WTC11 (cell line): ENCODE measurements at regions not wholly inside any gene's neighbourhood (a gene's known extent, or its start where the extent isn't known, plus 50 kb on each side); places are given as distances from the start of the nearest gene placed in this dataset.

Source experiments
- ATAC-seq: fragments of 200-7000 bp; cut with Tn5 transposase; 2 replicates; pipeline ENCODE4 v1.10.0; 2021; ENCODE audit warnings: mild to moderate bottlenecking, moderate library complexity
- CTCF ChIA-PET: fragments of 300-600 bp; sonication (Branson Sonifier 250); formaldehyde crosslinking; loops from one replicate; lab custom pipeline; 2021; ENCODE audit warnings: antibody characterized with exemption; lab: Charles Lee
- POLR2A ChIA-PET: fragments of 350-600 bp; sonication (Branson Sonifier 250); formaldehyde crosslinking; loops from one replicate; lab custom pipeline; 2021; ENCODE audit warnings: antibody characterized with exemption; lab: Charles Lee
- DNase-seq: peaks from one replicate; pipeline ENCODE4 v3.0.0; 2021; ENCODE audit warnings: low spot score
- H3K27ac Mint-ChIP-seq: 2 replicates; pipeline ENCODE4 v1.8.0; 2021; ENCODE audit warnings: mixed read lengths
- H3K27me3 Mint-ChIP-seq: 2 replicates; pipeline ENCODE4 v1.8.0; 2021; ENCODE audit warnings: low read depth, mild to moderate bottlenecking, moderate library complexity, mixed read lengths
- H3K36me3 Mint-ChIP-seq: 2 replicates; pipeline ENCODE4 v1.8.0; 2021; ENCODE audit warnings: mixed read lengths
- H3K4me1 Mint-ChIP-seq: 2 replicates; pipeline ENCODE4 v1.8.0; 2022; ENCODE audit warnings: mixed read lengths
- H3K4me3 Mint-ChIP-seq: 2 replicates; pipeline ENCODE4 v1.8.0; 2021; ENCODE audit warnings: mild to moderate bottlenecking, moderate library complexity, mixed read lengths
- H3K9me3 Mint-ChIP-seq: 2 replicates; pipeline ENCODE4 v1.8.0; 2021; ENCODE audit warnings: mixed read lengths
- FOXP1 ChIP-seq: sonication (generic); formaldehyde crosslinking; IDR thresholded peaks from 2 replicates; pipeline ENCODE4 v1.8.0; 2022; ENCODE audit warnings: missing genetic modification reagents, mild to moderate bottlenecking, moderate library complexity, borderline replicate concordance
- GRHL2 ChIP-seq: fragments of 250-450 bp; sonication (Bioruptor Pico); IDR thresholded peaks from 2 replicates; pipeline ENCODE4 v1.8.0; 2022; ENCODE audit warnings: mild to moderate bottlenecking, moderate library complexity; ENCODE audit not compliant: insufficient replicate concordance, severe bottlenecking
- GTF2I ChIP-seq: fragments of 250-450 bp; sonication (Bioruptor Pico); conservative IDR thresholded peaks from 2 replicates; pipeline ENCODE4 v1.4.0; 2021; ENCODE audit warnings: mild to moderate bottlenecking
- NFYB ChIP-seq: sonication (generic); formaldehyde crosslinking; conservative IDR thresholded peaks from 2 replicates; pipeline ENCODE4 v1.8.0; 2022; ENCODE audit warnings: low read depth, missing genetic modification reagents
- RORB ChIP-seq: fragments of 250-450 bp; sonication (Bioruptor Pico); IDR thresholded peaks from 2 replicates; pipeline ENCODE4 v1.9.0; 2021; ENCODE audit warnings: mild to moderate bottlenecking
- SMAD3 ChIP-seq: sonication (generic); formaldehyde crosslinking; IDR thresholded peaks from 2 replicates; pipeline ENCODE4 v1.8.0; 2022; ENCODE audit warnings: missing genetic modification reagents, mild to moderate bottlenecking, borderline replicate concordance
- SOX15 ChIP-seq: fragments of 250-450 bp; sonication (Bioruptor Pico); IDR thresholded peaks from 2 replicates; pipeline ENCODE4 v1.9.0; 2021; ENCODE audit warnings: mild to moderate bottlenecking
- ZNF263 ChIP-seq: sonication (generic); formaldehyde crosslinking; IDR thresholded peaks from 2 replicates; pipeline ENCODE4 v1.8.1; 2022; ENCODE audit warnings: low read depth, mild to moderate bottlenecking, moderate library complexity, missing genetic modification reagents
- TF ChIP-seq, protein P1 (sequence below): fragments of 250-450 bp; sonication (Bioruptor Pico); IDR thresholded peaks from 2 replicates; pipeline ENCODE4 v1.9.0; 2021; ENCODE audit warnings: mild to moderate bottlenecking, borderline replicate concordance
- TF ChIP-seq, protein P2 (sequence below): sonication (generic); formaldehyde crosslinking; IDR thresholded peaks from 2 replicates; pipeline ENCODE4 v1.8.0; 2023; ENCODE audit warnings: mild to moderate bottlenecking, missing genetic modification reagents
- TF ChIP-seq, protein P3 (sequence below): sonication (generic); formaldehyde crosslinking; IDR thresholded peaks from 2 replicates; pipeline ENCODE4 v1.8.0; 2022; ENCODE audit warnings: mild to moderate bottlenecking, missing genetic modification reagents
- TF ChIP-seq, protein P4 (sequence below): fragments of 250-450 bp; sonication (Bioruptor Pico); conservative IDR thresholded peaks from 2 replicates; pipeline ENCODE4 v1.9.0; 2021; ENCODE audit warnings: mild to moderate bottlenecking
- TF ChIP-seq, protein P5 (sequence below): fragments of 250-450 bp; sonication (Bioruptor Pico); IDR thresholded peaks from 2 replicates; pipeline ENCODE4 v1.9.0; 2021; ENCODE audit warnings: moderate library complexity, mild to moderate bottlenecking, inconsistent platforms, borderline replicate concordance

DNA sequence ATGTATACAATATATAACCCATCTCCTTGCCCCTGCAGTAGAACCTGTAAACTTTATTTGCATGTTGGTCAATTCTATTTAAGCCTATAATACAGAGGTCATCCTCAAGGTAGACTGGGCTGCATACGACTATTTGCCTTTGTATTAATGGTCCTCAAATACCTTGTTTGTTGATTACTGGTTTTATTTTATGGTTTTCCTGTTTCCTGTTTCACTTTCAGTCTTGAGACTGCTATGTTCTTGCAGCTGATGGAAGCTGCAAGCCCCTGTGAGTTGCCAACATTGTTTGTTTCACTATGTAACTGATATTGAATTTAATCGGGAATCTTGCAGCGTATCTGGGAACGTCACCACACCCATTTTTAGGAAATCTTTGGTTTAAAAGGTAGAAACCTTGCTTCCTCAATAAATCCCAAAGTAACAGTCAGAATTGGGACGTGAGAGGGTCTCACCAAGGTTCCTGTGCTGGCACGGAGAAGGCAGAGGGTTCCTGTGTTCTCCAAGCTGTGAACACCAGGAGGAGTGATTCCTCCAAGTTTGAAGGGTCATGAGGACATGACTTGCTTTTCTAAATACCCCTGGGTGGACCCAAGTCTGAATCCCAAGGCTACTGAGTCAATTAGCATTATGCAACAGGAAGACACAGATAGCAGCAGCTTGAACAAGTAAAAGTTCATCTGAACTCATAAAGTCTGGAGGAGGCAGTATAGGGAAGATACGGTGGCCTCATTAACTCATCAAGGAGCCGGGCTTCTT, 110.6 kb upstream of the PNPLA4 start:
- H3K4me3 Mint-ChIP-seq: no peak overlapping the region
- H3K9me3 Mint-ChIP-seq: no peaks in the 10 kb centered on the region
- ChIA-PET POLR2A (no interaction called here), CTCF (no interaction called here)
- no peaks in the 10 kb centered on the region for H3K27me3 Mint-ChIP-seq
- no peak for DNase-seq
- peak; percentile 30 for ATAC-seq
- H3K36me3 Mint-ChIP-seq: no peaks in the 10 kb centered on the region
- no peak overlapping the region for H3K27ac Mint-ChIP-seq
- H3K4me1 Mint-ChIP-seq: peaks cover 25% of the 10 kb centered on the region
- TF ChIP-seq NFYB (CRISPR knock-in tag) (no peak), GRHL2 (CRISPR knock-in tag) (no peak), FOXP1 (CRISPR knock-in tag) (no peak), ZNF263 (CRISPR knock-in tag) (no peak), SMAD3 (CRISPR knock-in tag) (no peak), RORB (CRISPR knock-in tag) (no peak), GTF2I (no peak), SOX15 (CRISPR knock-in tag) (no peak)
- TF ChIP-seq, protein P1, sequence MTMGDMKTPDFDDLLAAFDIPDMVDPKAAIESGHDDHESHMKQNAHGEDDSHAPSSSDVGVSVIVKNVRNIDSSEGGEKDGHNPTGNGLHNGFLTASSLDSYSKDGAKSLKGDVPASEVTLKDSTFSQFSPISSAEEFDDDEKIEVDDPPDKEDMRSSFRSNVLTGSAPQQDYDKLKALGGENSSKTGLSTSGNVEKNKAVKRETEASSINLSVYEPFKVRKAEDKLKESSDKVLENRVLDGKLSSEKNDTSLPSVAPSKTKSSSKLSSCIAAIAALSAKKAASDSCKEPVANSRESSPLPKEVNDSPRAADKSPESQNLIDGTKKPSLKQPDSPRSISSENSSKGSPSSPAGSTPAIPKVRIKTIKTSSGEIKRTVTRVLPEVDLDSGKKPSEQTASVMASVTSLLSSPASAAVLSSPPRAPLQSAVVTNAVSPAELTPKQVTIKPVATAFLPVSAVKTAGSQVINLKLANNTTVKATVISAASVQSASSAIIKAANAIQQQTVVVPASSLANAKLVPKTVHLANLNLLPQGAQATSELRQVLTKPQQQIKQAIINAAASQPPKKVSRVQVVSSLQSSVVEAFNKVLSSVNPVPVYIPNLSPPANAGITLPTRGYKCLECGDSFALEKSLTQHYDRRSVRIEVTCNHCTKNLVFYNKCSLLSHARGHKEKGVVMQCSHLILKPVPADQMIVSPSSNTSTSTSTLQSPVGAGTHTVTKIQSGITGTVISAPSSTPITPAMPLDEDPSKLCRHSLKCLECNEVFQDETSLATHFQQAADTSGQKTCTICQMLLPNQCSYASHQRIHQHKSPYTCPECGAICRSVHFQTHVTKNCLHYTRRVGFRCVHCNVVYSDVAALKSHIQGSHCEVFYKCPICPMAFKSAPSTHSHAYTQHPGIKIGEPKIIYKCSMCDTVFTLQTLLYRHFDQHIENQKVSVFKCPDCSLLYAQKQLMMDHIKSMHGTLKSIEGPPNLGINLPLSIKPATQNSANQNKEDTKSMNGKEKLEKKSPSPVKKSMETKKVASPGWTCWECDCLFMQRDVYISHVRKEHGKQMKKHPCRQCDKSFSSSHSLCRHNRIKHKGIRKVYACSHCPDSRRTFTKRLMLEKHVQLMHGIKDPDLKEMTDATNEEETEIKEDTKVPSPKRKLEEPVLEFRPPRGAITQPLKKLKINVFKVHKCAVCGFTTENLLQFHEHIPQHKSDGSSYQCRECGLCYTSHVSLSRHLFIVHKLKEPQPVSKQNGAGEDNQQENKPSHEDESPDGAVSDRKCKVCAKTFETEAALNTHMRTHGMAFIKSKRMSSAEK (CRISPR knock-in tag): no peak
- TF ChIP-seq, protein P2, sequence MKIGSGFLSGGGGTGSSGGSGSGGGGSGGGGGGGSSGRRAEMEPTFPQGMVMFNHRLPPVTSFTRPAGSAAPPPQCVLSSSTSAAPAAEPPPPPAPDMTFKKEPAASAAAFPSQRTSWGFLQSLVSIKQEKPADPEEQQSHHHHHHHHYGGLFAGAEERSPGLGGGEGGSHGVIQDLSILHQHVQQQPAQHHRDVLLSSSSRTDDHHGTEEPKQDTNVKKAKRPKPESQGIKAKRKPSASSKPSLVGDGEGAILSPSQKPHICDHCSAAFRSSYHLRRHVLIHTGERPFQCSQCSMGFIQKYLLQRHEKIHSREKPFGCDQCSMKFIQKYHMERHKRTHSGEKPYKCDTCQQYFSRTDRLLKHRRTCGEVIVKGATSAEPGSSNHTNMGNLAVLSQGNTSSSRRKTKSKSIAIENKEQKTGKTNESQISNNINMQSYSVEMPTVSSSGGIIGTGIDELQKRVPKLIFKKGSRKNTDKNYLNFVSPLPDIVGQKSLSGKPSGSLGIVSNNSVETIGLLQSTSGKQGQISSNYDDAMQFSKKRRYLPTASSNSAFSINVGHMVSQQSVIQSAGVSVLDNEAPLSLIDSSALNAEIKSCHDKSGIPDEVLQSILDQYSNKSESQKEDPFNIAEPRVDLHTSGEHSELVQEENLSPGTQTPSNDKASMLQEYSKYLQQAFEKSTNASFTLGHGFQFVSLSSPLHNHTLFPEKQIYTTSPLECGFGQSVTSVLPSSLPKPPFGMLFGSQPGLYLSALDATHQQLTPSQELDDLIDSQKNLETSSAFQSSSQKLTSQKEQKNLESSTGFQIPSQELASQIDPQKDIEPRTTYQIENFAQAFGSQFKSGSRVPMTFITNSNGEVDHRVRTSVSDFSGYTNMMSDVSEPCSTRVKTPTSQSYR (CRISPR knock-in tag): no peak
- TF ChIP-seq, protein P3, sequence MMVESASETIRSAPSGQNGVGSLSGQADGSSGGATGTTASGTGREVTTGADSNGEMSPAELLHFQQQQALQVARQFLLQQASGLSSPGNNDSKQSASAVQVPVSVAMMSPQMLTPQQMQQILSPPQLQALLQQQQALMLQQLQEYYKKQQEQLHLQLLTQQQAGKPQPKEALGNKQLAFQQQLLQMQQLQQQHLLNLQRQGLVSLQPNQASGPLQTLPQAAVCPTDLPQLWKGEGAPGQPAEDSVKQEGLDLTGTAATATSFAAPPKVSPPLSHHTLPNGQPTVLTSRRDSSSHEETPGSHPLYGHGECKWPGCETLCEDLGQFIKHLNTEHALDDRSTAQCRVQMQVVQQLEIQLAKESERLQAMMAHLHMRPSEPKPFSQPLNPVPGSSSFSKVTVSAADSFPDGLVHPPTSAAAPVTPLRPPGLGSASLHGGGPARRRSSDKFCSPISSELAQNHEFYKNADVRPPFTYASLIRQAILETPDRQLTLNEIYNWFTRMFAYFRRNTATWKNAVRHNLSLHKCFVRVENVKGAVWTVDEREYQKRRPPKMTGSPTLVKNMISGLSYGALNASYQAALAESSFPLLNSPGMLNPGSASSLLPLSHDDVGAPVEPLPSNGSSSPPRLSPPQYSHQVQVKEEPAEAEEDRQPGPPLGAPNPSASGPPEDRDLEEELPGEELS (CRISPR knock-in tag): no peak
- TF ChIP-seq, protein P4, sequence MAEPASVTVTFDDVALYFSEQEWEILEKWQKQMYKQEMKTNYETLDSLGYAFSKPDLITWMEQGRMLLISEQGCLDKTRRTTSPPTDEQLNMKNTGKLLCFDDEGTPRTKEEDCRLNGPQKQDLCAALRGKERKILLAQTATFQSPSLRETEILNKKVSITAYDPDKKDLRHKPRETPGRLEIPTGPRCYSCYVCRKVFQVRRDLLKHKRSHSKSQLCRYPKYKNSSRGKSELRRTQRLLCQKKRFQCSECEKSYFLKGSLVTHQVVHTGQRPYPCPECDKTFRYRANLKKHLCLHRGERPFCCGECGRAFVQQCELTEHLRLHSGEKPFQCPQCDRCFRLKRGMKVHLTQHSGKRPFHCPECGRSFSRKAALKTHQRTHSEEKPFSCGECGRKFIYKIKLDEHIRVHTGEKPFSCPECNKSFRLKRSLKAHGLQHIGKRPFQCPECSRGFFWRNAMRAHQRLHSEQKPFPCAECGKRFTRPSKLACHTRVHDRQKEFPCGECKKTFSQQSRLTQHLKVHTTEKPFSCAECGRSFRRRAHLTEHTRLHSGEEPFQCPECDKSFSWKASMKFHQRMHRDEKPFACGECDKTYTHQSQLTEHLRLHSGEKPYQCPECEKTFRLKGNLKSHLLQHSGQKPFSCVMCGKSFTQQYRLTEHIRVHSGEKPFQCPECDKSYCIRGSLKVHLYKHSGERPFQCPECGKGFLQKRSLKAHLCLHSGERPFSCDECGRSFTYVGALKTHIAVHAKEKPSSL (CRISPR knock-in tag): no peak
- TF ChIP-seq, protein P5, sequence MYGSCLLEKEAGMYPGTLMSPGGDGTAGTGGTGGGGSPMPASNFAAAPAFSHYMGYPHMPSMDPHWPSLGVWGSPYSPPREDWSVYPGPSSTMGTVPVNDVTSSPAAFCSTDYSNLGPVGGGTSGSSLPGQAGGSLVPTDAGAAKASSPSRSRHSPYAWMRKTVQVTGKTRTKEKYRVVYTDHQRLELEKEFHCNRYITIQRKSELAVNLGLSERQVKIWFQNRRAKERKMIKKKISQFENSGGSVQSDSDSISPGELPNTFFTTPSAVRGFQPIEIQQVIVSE (CRISPR knock-in tag): no peak
